H1 (cell line): ENCODE measurements at regions not wholly inside any gene's neighbourhood (a gene's known extent, or its start where the extent isn't known, plus 50 kb on each side); places are given as distances from the start of the nearest gene placed in this dataset.

Experiments
- BACH1 ChIP-seq: IDR thresholded peaks from 2 replicates; pipeline ENCODE4 v1.6.1; 2012; ENCODE audit warnings: low read length, improper control_type of control experiment
- EGR1 ChIP-seq: IDR thresholded peaks from 2 replicates; pipeline ENCODE4 v1.6.1; 2011; ENCODE audit warnings: low read depth, low read length, borderline replicate concordance
- JUND ChIP-seq: IDR thresholded peaks from 2 replicates; pipeline ENCODE4 v1.6.1; 2011; ENCODE audit warnings: mild to moderate bottlenecking, improper control_type of control experiment, low read length

- TF ChIP-seq EGR1 (no peak), JUND (no peak), BACH1 (no peak)
Measured at GRCh38 chr5:119740225-119740624, 110.9 kb downstream of the FAM170A start (continued).
